ENCODE measurements at regions not wholly inside any gene's neighbourhood (a gene's known extent, or its start where the extent isn't known, plus 50 kb on each side); places are given as distances from the start of the nearest gene placed in this dataset.
"Not testable (repeated sequence)": the region's sequence is repeated elsewhere in the genome, so short reads cannot be mapped to it uniquely, and the experiment has no call there.

GRCh38 chr7:131827421-131827820, 271.0 kb upstream of the PODXL start:
- no peak for TF ChIP-seq CTCF (IDR thresholded peaks at IDR 0.05; ENCODE audit: insufficient read depth, low read length, missing control alignments)
- H3K4me3 ChIP-seq (ENCODE audit: low read depth, low read length): no peak overlapping the region
- no peak for DNase-seq (ENCODE audit: low read depth, low spot score)
- CTCF ChIA-PET: no interaction called here
- POLR2A ChIA-PET: no interaction called here

GRCh38 chr7:131826960-131827359, 270.5 kb upstream of the PODXL start:
- no peak overlapping the region for H3K4me3 ChIP-seq (ENCODE audit: low read depth, low read length)
- TF ChIP-seq CTCF (IDR thresholded peaks at IDR 0.05; ENCODE audit: insufficient read depth, low read length, missing control alignments): no peak
- ChIA-PET POLR2A (no interaction called here), CTCF (no interaction called here)
- DNase-seq (ENCODE audit: low read depth, low spot score): no peak

GRCh38 chr7:131823961-131824440, 267.6 kb upstream of the PODXL start:
- POLR2A ChIA-PET; DNase-seq (ENCODE audit: low read depth, low spot score); CTCF ChIA-PET; H3K4me3 ChIP-seq (ENCODE audit: low read depth, low read length): not testable (repeated sequence)

GRCh38 chr7:131819891-131820290, 263.5 kb upstream of the PODXL start:
- TF ChIP-seq CTCF (IDR thresholded peaks at IDR 0.05; ENCODE audit: insufficient read depth, low read length, missing control alignments): no peak
- H3K4me3 ChIP-seq (ENCODE audit: low read depth, low read length): no peak overlapping the region
- no peak for DNase-seq (ENCODE audit: low read depth, low spot score)
- CTCF ChIA-PET: no interaction called here
- POLR2A ChIA-PET: no interaction called here

- ChIA-PET CTCF (interaction anchor here (1.2 kb wide), 2 partner anchors 18 to 43 kb away, joined by 3 read pairs; no protein-coding TSS in a partner anchor), POLR2A (no interaction called here)
- no peak overlapping the region for H3K4me3 ChIP-seq (ENCODE audit: low read depth, low read length)
- DNase-seq (ENCODE audit: low read depth, low spot score): no peak
- TF ChIP-seq CTCF (IDR thresholded peaks at IDR 0.05; ENCODE audit: insufficient read depth, low read length, missing control alignments): no peak
Observed at GRCh38 chr7:131816391-131817007, 260.1 kb upstream of the PODXL start.

GRCh38 chr7:131808736-131809135, 252.3 kb upstream of the PODXL start:
- ChIA-PET CTCF (no interaction called here), POLR2A (no interaction called here)
- TF ChIP-seq CTCF (IDR thresholded peaks at IDR 0.05; ENCODE audit: insufficient read depth, low read length, missing control alignments): no peak
- H3K4me3 ChIP-seq (ENCODE audit: low read depth, low read length): no peak overlapping the region
- no peak for DNase-seq (ENCODE audit: low read depth, low spot score)

- CTCF ChIA-PET; DNase-seq (ENCODE audit: low read depth, low spot score); POLR2A ChIA-PET; H3K4me3 ChIP-seq (ENCODE audit: low read depth, low read length): not testable (repeated sequence)
Observed at GRCh38 chr7:131808156-131808555, 251.7 kb upstream of the PODXL start.

Measured in AG04449 (cell line).